H1 (cell line): ENCODE measurements at regions not wholly inside any gene's neighbourhood (a gene's known extent, or its start where the extent isn't known, plus 50 kb on each side); places are given as distances from the start of the nearest gene placed in this dataset.

Experiments
- CHD7 ChIP-seq: fragments of 300-600 bp; sonication (generic); IDR thresholded peaks from 2 replicates; pipeline ENCODE4 v1.7.1; 2012; ENCODE audit warnings: low read length, moderate library complexity, mild to moderate bottlenecking, inconsistent platforms; ENCODE audit not compliant: insufficient replicate concordance
- CTCF ChIP-seq, 3 experiments: IDR thresholded peaks; 1 replicate in 2 of 3; 2 replicates in 1 of 3; pipeline versions ENCODE4 v1.5.1 to v1.6.1; 2011; ENCODE audit warnings: low read length in 3 of 3, mild to moderate bottlenecking in 3 of 3, inconsistent platforms in 2 of 3, low read depth in 1 of 3, moderate library complexity in 1 of 3; ENCODE audit not compliant: insufficient read depth in 1 of 3; ENCODE audit errors: control extremely low read depth in 1 of 3
- JUND ChIP-seq: IDR thresholded peaks from 2 replicates; pipeline ENCODE4 v1.6.1; 2011; ENCODE audit warnings: mild to moderate bottlenecking, improper control_type of control experiment, low read length
- PHF8 ChIP-seq: fragments of 200-600 bp; sonication (generic); conservative IDR thresholded peaks from 2 replicates; pipeline ENCODE4 v1.7.1; 2012; ENCODE audit warnings: low read depth, mild to moderate bottlenecking, inconsistent platforms, low read length, moderate library complexity
- POLR2A ChIP-seq, 2 experiments: IDR thresholded peaks; 1 replicate in 1 of 2; 2 replicates in 1 of 2; pipeline ENCODE4 v1.6.1; 2011; ENCODE audit warnings: low read depth in 2 of 2, low read length in 2 of 2, mild to moderate bottlenecking in 2 of 2; ENCODE audit errors: control extremely low read depth in 1 of 2
- SIRT6 ChIP-seq: IDR thresholded peaks from one replicate; pipeline ENCODE4 v1.7.1; 2012; ENCODE audit warnings: low read length, inconsistent platforms
- SP1 ChIP-seq: IDR thresholded peaks from 2 replicates; pipeline ENCODE4 v1.6.1; 2011; ENCODE audit warnings: low read depth, low read length

GRCh38 chr5:125926172-125926571, 497.0 kb upstream of the GRAMD2B start (continued):
- TF ChIP-seq CTCF (IDR thresholded peaks at IDR 0.05; ENCODE audit: control extremely low read depth in 1 of 3, insufficient read depth in 1 of 3, low read depth in 1 of 3, low read length in 3 of 3) (no peak), PHF8 (no peak), SP1 (no peak), POLR2A (IDR thresholded peaks at IDR 0.05; ENCODE audit: control extremely low read depth in 1 of 2, low read depth in 2 of 2, low read length in 2 of 2) (no peak), CHD7 (no peak), SIRT6 (no peak), JUND (no peak)
- TF ChIP-seq, all 59 proteins: peak for 0
